Gastroesophageal sphincter (tissue), 4 donors: ENCODE measurements at regions not wholly inside any gene's neighbourhood (a gene's known extent, or its start where the extent isn't known, plus 50 kb on each side); places are given as distances from the start of the nearest gene placed in this dataset.

Source experiments
- ATAC-seq: fragments of 150-250 bp; one replicate; pipeline ENCODE4 v1.9.1; 2016; ENCODE audit warnings: mild to moderate bottlenecking, moderate library complexity
- H3K27ac ChIP-seq, 4 donors: fragments of 200-600 bp; sonication (generic) in 3 of 4; 1 replicate in 3 of 4; 2 replicates in 1 of 4; pipeline ENCODE4 v1.5.1; 2016 to 2019
- H3K27me3 ChIP-seq: fragments of 200-600 bp; sonication (generic); one replicate; pipeline ENCODE4 v1.5.1; 2019
- H3K36me3 ChIP-seq, 2 donors: fragments of 200-600 bp; sonication (generic); one replicate each; pipeline ENCODE4 v1.5.1; 2019; ENCODE audit warnings: control low read depth in 1 of 2
- H3K4me1 ChIP-seq, 3 donors: fragments of 200-600 bp; sonication (generic); 1 replicate in 2 of 3; 2 replicates in 1 of 3; pipeline ENCODE4 v1.5.1; 2016 to 2019; ENCODE audit warnings: control low read depth in 2 of 3
- H3K4me3 ChIP-seq, 2 donors: fragments of 200-600 bp; sonication (generic); one replicate each; pipeline ENCODE4 v1.5.1; 2019; ENCODE audit warnings: mild to moderate bottlenecking in 1 of 2, moderate library complexity in 1 of 2
- H3K9me3 ChIP-seq, 3 donors: fragments of 200-600 bp; sonication (generic); one replicate each; pipeline ENCODE4 v1.5.1; 2017 to 2019; ENCODE audit warnings: control low read depth in 2 of 3
- CTCF ChIP-seq, 4 experiments: fragments of 200-600 bp in 2 of 4; fragments of 450-650 bp in 2 of 4; sonication (generic) in 1 of 4; IDR thresholded peaks; one replicate each; pipeline ENCODE4 v1.5.1; 2017 to 2019; ENCODE audit warnings: antibody characterized with exemption in 4 of 4, mild to moderate bottlenecking in 2 of 4, moderate library complexity in 2 of 4
- EP300 ChIP-seq: sonication (generic); formaldehyde crosslinking; IDR thresholded peaks from one replicate; pipeline ENCODE4 v1.6.1; 2017; ENCODE audit warnings: antibody characterized with exemption, mild to moderate bottlenecking
- POLR2A ChIP-seq, 2 donors: fragments of 450-650 bp; IDR thresholded peaks; one replicate each; pipeline ENCODE4 v1.6.1; 2017; ENCODE audit warnings: antibody characterized with exemption in 2 of 2, mild to moderate bottlenecking in 2 of 2, moderate library complexity in 1 of 2
- POLR2AphosphoS5 ChIP-seq: sonication (generic); formaldehyde crosslinking; IDR thresholded peaks from one replicate; pipeline ENCODE4 v1.6.1; 2017; ENCODE audit warnings: antibody characterized with exemption
- WGBS, 2 donors: methylation state at CpG; one replicate each; pipeline ENCODE4 v1.1.5; 2018; ENCODE audit warnings: low coverage in 1 of 2; 5-methylcytosine and 5-hydroxymethylcytosine counted together

GRCh38 chr4:148790691-148791090 lies 348.5 kb upstream of the NR3C2 start:
- WGBS, 2 donors, result 74 to 83% methylated on average over 5 of the region's 5 CpGs
- TF ChIP-seq POLR2AphosphoS5, result no peak
- TF ChIP-seq CTCF (IDR thresholded peaks at IDR 0.05), result no peak
- Histone ChIP-seq H3K9me3 (no peaks in the 10 kb centered on the region), H3K36me3 (no peaks in the 10 kb centered on the region), H3K27ac (no peak overlapping the region), H3K4me3 (no peak overlapping the region), H3K4me1 (peaks cover 0 to 9% (median 0%) of the 10 kb centered on the region in 3 donors), H3K27me3 (no peaks in the 10 kb centered on the region)
- ATAC-seq, result no peak

- Histone ChIP-seq H3K9me3 (no peaks in the 10 kb centered on the region), H3K4me3 (no peak overlapping the region), H3K27ac (no peak overlapping the region), H3K27me3 (no peaks in the 10 kb centered on the region), H3K4me1 (peaks cover 0 to 9% (median 0%) of the 10 kb centered on the region in 3 donors), H3K36me3 (no peaks in the 10 kb centered on the region)
- WGBS, 2 donors, result 81% methylated on average over 5 of the region's 5 CpGs; no CpG with 5 or more reads in 1 of the 2 donors
- TF ChIP-seq EP300 (no peak), POLR2AphosphoS5 (no peak), POLR2A (IDR thresholded peaks at IDR 0.05) (no peak), CTCF (IDR thresholded peaks at IDR 0.05) (no peak)
- ATAC-seq, result no peak
Measured at GRCh38 chr4:148790246-148790645, 348.0 kb upstream of the NR3C2 start.

DNA sequence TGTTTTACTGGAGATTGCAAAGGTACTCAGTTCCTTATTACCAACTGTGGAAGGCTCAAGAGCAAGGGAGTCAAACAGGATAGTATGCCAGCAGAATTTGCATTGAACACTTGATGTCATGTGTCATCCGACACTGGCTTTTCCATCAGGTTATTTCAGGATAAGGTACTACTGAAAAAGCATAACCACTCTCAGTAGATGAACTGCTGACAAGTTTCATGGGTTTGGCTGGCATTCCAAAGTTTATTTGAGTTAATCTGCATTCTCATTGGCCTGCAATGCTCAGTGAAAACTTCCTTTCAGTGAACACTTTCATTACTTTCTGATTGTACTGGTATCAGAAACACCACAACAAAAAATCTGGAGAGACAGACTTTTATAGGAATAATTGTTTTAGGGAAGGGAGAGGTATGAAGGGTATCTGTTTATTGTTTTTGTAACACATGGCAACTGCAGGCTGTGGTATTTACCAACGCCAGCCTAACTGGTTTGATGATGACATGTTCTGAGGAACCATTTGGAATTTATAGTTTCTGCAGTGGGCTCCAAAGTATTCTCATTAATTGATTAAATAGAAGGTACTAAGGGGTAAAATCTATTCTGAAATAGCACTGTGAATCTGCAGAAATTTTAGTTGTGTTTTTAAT lies 345.7 kb upstream of the NR3C2 start:
- Histone ChIP-seq H3K9me3 (no peaks in the 10 kb centered on the region), H3K4me1 (peaks cover 0 to 9% (median 0%) of the 10 kb centered on the region in 3 donors), H3K27me3 (no peaks in the 10 kb centered on the region), H3K4me3 (no peak overlapping the region), H3K36me3 (no peaks in the 10 kb centered on the region), H3K27ac (no peak overlapping the region)
- TF ChIP-seq POLR2A (IDR thresholded peaks at IDR 0.05), result no peak
- TF ChIP-seq CTCF (IDR thresholded peaks at IDR 0.05), result no peak
- no peak for TF ChIP-seq EP300
- TF ChIP-seq POLR2AphosphoS5, result no peak
- no peak for ATAC-seq
- 20 to 24% methylated on average over 1 to 2 of the region's 2 CpGs for WGBS, 2 donors

GRCh38 chr4:148787285-148787684 lies 345.1 kb upstream of the NR3C2 start:
- H3K27me3 ChIP-seq, result no peaks in the 10 kb centered on the region
- no peak overlapping the region for H3K4me3 ChIP-seq
- no peaks in the 10 kb centered on the region for H3K36me3 ChIP-seq
- no peak for ATAC-seq
- H3K27ac ChIP-seq, result no peak overlapping the region
- no peaks in the 10 kb centered on the region for H3K9me3 ChIP-seq
- peaks cover 0 to 9% (median 0%) of the 10 kb centered on the region in 3 donors for H3K4me1 ChIP-seq
- TF ChIP-seq EP300 (no peak), POLR2AphosphoS5 (no peak), POLR2A (IDR thresholded peaks at IDR 0.05) (no peak), CTCF (IDR thresholded peaks at IDR 0.05) (no peak)
- 70 to 95% methylated on average over 2 of the region's 2 CpGs for WGBS, 2 donors

- Histone ChIP-seq H3K4me3 (no peak overlapping the region), H3K36me3 (no peaks in the 10 kb centered on the region), H3K27me3 (no peaks in the 10 kb centered on the region), H3K27ac (no peak overlapping the region), H3K4me1 (peaks cover 0 to 9% (median 0%) of the 10 kb centered on the region in 3 donors), H3K9me3 (no peaks in the 10 kb centered on the region)
- no peak for ATAC-seq
- WGBS, 2 donors, result 83 to 89% methylated on average over 5 of the region's 5 CpGs
- TF ChIP-seq POLR2AphosphoS5 (no peak), CTCF (IDR thresholded peaks at IDR 0.05) (no peak), POLR2A (IDR thresholded peaks at IDR 0.05) (no peak), EP300 (no peak)
Measured at GRCh38 chr4:148786699-148787098, 344.5 kb upstream of the NR3C2 start.
